ENCODE measurements at regions not wholly inside any gene's neighbourhood (a gene's known extent, or its start where the extent isn't known, plus 50 kb on each side); places are given as distances from the start of the nearest gene placed in this dataset.

- no peak for TF ChIP-seq CTCF (IDR thresholded peaks at IDR 0.05; ENCODE audit: low read length)
- TF ChIP-seq EZH2 (IDR thresholded peaks at IDR 0.05; ENCODE audit: borderline replicate concordance, low read length) = no peak
These were observed 88.5 kb upstream of the VAV3 start for GRCh38 chr1:108053270-108054013.

Measured in OCI-LY1 (cell line).